Glutamatergic neuron (in vitro differentiated cells): ENCODE measurements at regions not wholly inside any gene's neighbourhood (a gene's known extent, or its start where the extent isn't known, plus 50 kb on each side); places are given as distances from the start of the nearest gene placed in this dataset.

Experiments used
- DNase-seq: peaks from one replicate; pipeline ENCODE4 v3.0.0; 2022
- H3K27ac Mint-ChIP-seq: one replicate; pipeline ENCODE4 v1.8.0; 2020; ENCODE audit warnings: mild to moderate bottlenecking, mixed read lengths, inconsistent platforms; ENCODE audit not compliant: unreplicated experiment
- H3K27me3 Mint-ChIP-seq: one replicate; pipeline ENCODE4 v1.8.0; 2020; ENCODE audit warnings: mild to moderate bottlenecking, moderate library complexity, mixed read lengths, inconsistent platforms; ENCODE audit not compliant: unreplicated experiment
- H3K36me3 Mint-ChIP-seq: one replicate; pipeline ENCODE4 v1.8.0; 2020; ENCODE audit warnings: mild to moderate bottlenecking, mixed read lengths, inconsistent platforms; ENCODE audit not compliant: unreplicated experiment
- H3K4me1 Mint-ChIP-seq: one replicate; pipeline ENCODE4 v1.8.0; 2020; ENCODE audit warnings: mild to moderate bottlenecking, low read depth, mixed read lengths, inconsistent platforms; ENCODE audit not compliant: unreplicated experiment
- H3K4me3 Mint-ChIP-seq: one replicate; pipeline ENCODE4 v1.8.0; 2020; ENCODE audit warnings: mild to moderate bottlenecking, mixed read lengths, inconsistent platforms; ENCODE audit not compliant: unreplicated experiment
- H3K9me3 Mint-ChIP-seq: one replicate; pipeline ENCODE4 v1.8.0; 2020; ENCODE audit warnings: mild to moderate bottlenecking, moderate library complexity, mixed read lengths, inconsistent platforms; ENCODE audit not compliant: unreplicated experiment
- TF ChIP-seq, protein P1 (sequence below): fragments of 200-600 bp; sonication (generic); IDR thresholded peaks from one replicate; pipeline ENCODE4 v1.5.0; 2021; ENCODE audit not compliant: partially characterized antibody, unreplicated experiment

DNA sequence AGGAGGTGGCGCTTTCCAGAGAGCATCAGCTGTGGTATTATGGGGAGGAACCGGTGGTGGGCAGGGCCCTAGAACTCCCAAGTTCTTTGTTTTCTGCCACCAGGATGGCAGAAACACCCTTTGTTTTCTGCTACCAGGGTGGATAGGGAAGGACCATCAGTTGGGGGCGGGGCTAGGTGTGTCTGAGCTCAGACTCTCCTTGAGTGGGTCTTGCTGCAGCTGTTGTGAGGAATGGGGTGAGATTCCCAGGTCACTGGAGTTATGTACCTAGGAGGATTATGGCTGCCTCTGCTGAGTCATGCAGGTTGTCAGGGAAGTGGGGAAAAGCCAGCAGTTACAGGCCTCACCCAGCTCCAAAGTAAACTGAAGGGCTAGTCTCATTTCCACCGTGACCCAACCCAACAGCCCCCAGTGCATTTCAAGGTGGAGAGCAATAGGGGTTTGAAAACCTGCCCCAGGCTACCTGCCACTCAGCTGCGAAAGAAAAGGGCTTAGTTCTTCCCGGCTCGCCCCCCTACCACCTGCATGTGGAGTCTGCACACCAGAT, 167.8 kb upstream of the FAM241A start:
- no peak overlapping the region for H3K27ac Mint-ChIP-seq
- no peak overlapping the region for H3K4me3 Mint-ChIP-seq
- TF ChIP-seq, protein P1, sequence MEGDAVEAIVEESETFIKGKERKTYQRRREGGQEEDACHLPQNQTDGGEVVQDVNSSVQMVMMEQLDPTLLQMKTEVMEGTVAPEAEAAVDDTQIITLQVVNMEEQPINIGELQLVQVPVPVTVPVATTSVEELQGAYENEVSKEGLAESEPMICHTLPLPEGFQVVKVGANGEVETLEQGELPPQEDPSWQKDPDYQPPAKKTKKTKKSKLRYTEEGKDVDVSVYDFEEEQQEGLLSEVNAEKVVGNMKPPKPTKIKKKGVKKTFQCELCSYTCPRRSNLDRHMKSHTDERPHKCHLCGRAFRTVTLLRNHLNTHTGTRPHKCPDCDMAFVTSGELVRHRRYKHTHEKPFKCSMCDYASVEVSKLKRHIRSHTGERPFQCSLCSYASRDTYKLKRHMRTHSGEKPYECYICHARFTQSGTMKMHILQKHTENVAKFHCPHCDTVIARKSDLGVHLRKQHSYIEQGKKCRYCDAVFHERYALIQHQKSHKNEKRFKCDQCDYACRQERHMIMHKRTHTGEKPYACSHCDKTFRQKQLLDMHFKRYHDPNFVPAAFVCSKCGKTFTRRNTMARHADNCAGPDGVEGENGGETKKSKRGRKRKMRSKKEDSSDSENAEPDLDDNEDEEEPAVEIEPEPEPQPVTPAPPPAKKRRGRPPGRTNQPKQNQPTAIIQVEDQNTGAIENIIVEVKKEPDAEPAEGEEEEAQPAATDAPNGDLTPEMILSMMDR, result no peak
- H3K4me1 Mint-ChIP-seq, result no peaks in the 10 kb centered on the region
- DNase-seq, result no peak
- peaks cover 2% of the 10 kb centered on the region for H3K9me3 Mint-ChIP-seq
- peaks cover 17% of the 10 kb centered on the region for H3K36me3 Mint-ChIP-seq
- H3K27me3 Mint-ChIP-seq, result peaks cover 2% of the 10 kb centered on the region

- H3K9me3 Mint-ChIP-seq, result no peaks in the 10 kb centered on the region
- TF ChIP-seq, protein P1, result no peak
- peaks cover 17% of the 10 kb centered on the region for H3K36me3 Mint-ChIP-seq
- no peak overlapping the region for H3K4me3 Mint-ChIP-seq
- H3K27ac Mint-ChIP-seq, result no peak overlapping the region
- peaks cover 12% of the 10 kb centered on the region for H3K4me1 Mint-ChIP-seq
- DNase-seq, result no peak
- no peaks in the 10 kb centered on the region for H3K27me3 Mint-ChIP-seq
Measured at GRCh38 chr4:111979921-111980320, 165.3 kb upstream of the FAM241A start.

- TF ChIP-seq, protein P1, result no peak
- Mint-ChIP-seq H3K4me3 (no peak overlapping the region), H3K27me3 (no peaks in the 10 kb centered on the region), H3K9me3 (no peaks in the 10 kb centered on the region), H3K4me1 (peaks cover 24% of the 10 kb centered on the region), H3K27ac (no peak overlapping the region), H3K36me3 (peaks cover 5% of the 10 kb centered on the region)
- no peak for DNase-seq
Measured at GRCh38 chr4:111982089-111982488, 163.2 kb upstream of the FAM241A start.

GRCh38 chr4:111984169-111984819, 161.0 kb upstream of the FAM241A start:
- TF ChIP-seq, protein P1, result no peak
- peak; percentile 28 for DNase-seq
- Mint-ChIP-seq H3K9me3 (no peaks in the 10 kb centered on the region), H3K27me3 (no peaks in the 10 kb centered on the region), H3K36me3 (no peaks in the 10 kb centered on the region), H3K4me1 (peaks cover 24% of the 10 kb centered on the region), H3K4me3 (peak overlapping the region; percentile 50), H3K27ac (peak overlapping the region; percentile 88)

- Mint-ChIP-seq H3K36me3 (no peaks in the 10 kb centered on the region), H3K27ac (peak overlapping the region; percentile 76), H3K4me1 (peaks cover 24% of the 10 kb centered on the region), H3K27me3 (no peaks in the 10 kb centered on the region), H3K9me3 (no peaks in the 10 kb centered on the region), H3K4me3 (no peak overlapping the region)
- no peak for DNase-seq
- TF ChIP-seq, protein P1, result no peak
Measured at GRCh38 chr4:111985426-111985825, 159.8 kb upstream of the FAM241A start.
